GM23338 (cell line): ENCODE measurements at regions not wholly inside any gene's neighbourhood (a gene's known extent, or its start where the extent isn't known, plus 50 kb on each side); places are given as distances from the start of the nearest gene placed in this dataset.

Experiments used
- ATAC-seq: fragments of 200-7000 bp; cut with Tn5 transposase; 3 replicates; pipeline ENCODE4 v1.9.1; 2020
- DNase-seq: peaks from one replicate; pipeline ENCODE4 v3.0.0-alpha.2; 2015; ENCODE audit warnings: low spot score
- H2AFZ ChIP-seq: fragments of 200-600 bp; sonication (generic); 2 replicates; pipeline ENCODE4 v1.8.0; 2016; ENCODE audit warnings: antibody characterized with exemption, mild to moderate bottlenecking, moderate library complexity
- H3F3A ChIP-seq: fragments of 200-600 bp; sonication (generic); replicated peaks from 2 replicates; pipeline ENCODE4 v1.8.0; 2017; ENCODE audit warnings: antibody characterized with exemption, mixed run types, low read depth
- H3K27ac ChIP-seq: fragments of 200-600 bp; sonication (generic); 2 replicates; pipeline ENCODE4 v1.6.1; 2016; ENCODE audit warnings: low read depth
- H3K27me3 ChIP-seq: fragments of 200-600 bp; sonication (generic); 2 replicates; pipeline ENCODE4 v1.8.0; 2016; ENCODE audit warnings: mild to moderate bottlenecking, mixed run types, moderate library complexity; ENCODE audit not compliant: insufficient read depth
- H3K36me3 ChIP-seq: fragments of 200-600 bp; sonication (generic); 2 replicates; pipeline ENCODE4 v1.8.0; 2016; ENCODE audit warnings: mild to moderate bottlenecking; ENCODE audit not compliant: insufficient read depth
- H3K4me1 ChIP-seq: fragments of 200-600 bp; sonication (generic); 2 replicates; pipeline ENCODE4 v1.8.0; 2016; ENCODE audit warnings: mild to moderate bottlenecking, moderate library complexity; ENCODE audit not compliant: insufficient read depth
- H3K4me2 ChIP-seq: fragments of 200-600 bp; sonication (generic); 2 replicates; pipeline ENCODE4 v1.7.1; 2017; ENCODE audit warnings: mixed run types
- H3K4me3 ChIP-seq: fragments of 200-600 bp; sonication (generic); 2 replicates; pipeline ENCODE4 v1.6.1; 2016; ENCODE audit warnings: mixed run types
- H3K79me2 ChIP-seq: fragments of 200-600 bp; sonication (generic); replicated peaks from 2 replicates; pipeline ENCODE4 v1.8.0; 2017; ENCODE audit warnings: mild to moderate bottlenecking; ENCODE audit not compliant: insufficient read depth
- H3K9me2 ChIP-seq: fragments of 200-600 bp; sonication (generic); 2 replicates; pipeline ENCODE4 v1.8.0; 2017; ENCODE audit not compliant: insufficient read depth
- H4K20me1 ChIP-seq: fragments of 200-600 bp; sonication (generic); replicated peaks from 2 replicates; pipeline ENCODE4 v1.8.0; 2017; ENCODE audit warnings: mild to moderate bottlenecking; ENCODE audit not compliant: insufficient read depth
- H3K27ac Mint-ChIP-seq: 2 replicates; pipeline ENCODE4 v1.8.0; 2020; ENCODE audit warnings: inconsistent platforms, mild to moderate bottlenecking, moderate library complexity, mixed read lengths
- H3K27me3 Mint-ChIP-seq: 3 replicates; pipeline ENCODE4 v1.8.0; 2022; ENCODE audit warnings: low read depth, mild to moderate bottlenecking, moderate library complexity, mixed read lengths, inconsistent platforms; ENCODE audit not compliant: insufficient read depth, poor library complexity
- H3K36me3 Mint-ChIP-seq: 3 replicates; pipeline ENCODE4 v1.8.0; 2021; ENCODE audit warnings: low read depth, mild to moderate bottlenecking, inconsistent platforms, moderate library complexity, mixed read lengths
- H3K4me1 Mint-ChIP-seq: 3 replicates; pipeline ENCODE4 v1.8.0; 2020; ENCODE audit warnings: mild to moderate bottlenecking, inconsistent platforms, mixed read lengths
- H3K4me3 Mint-ChIP-seq: 3 replicates; pipeline ENCODE4 v1.8.0; 2021; ENCODE audit warnings: moderate library complexity, mild to moderate bottlenecking, inconsistent platforms, mixed read lengths
- H3K9me3 Mint-ChIP-seq: 3 replicates; pipeline ENCODE4 v1.8.0; 2020; ENCODE audit warnings: moderate library complexity, mild to moderate bottlenecking, inconsistent platforms, mixed read lengths
- CREB1 ChIP-seq: fragments of 250-450 bp; sonication (Bioruptor Pico); IDR thresholded peaks from 2 replicates; pipeline ENCODE4 v1.5.0; 2020; ENCODE audit warnings: low read depth, mild to moderate bottlenecking, moderate library complexity
- CTCF ChIP-seq, 2 experiments: fragments of 200-600 bp in 1 of 2; sonication (generic) in 1 of 2; conservative IDR thresholded peaks; 2 replicates each; pipeline versions ENCODE4 v1.5.1 to v1.6.1; 2016 to 2017; ENCODE audit warnings: antibody characterized with exemption in 2 of 2, low read depth in 2 of 2, mild to moderate bottlenecking in 2 of 2, moderate library complexity in 1 of 2
- ETS1 ChIP-seq: IDR thresholded peaks from 2 replicates; pipeline ENCODE4 v1.6.1; 2016; ENCODE audit warnings: antibody characterized with exemption
- EZH2 ChIP-seq: fragments of 200-600 bp; sonication (generic); IDR thresholded peaks from one replicate; pipeline ENCODE4 v1.8.0; 2017; ENCODE audit warnings: antibody characterized with exemption, mild to moderate bottlenecking, low read depth; ENCODE audit not compliant: unreplicated experiment
- EZH2phosphoT487 ChIP-seq: fragments of 200-600 bp; sonication (generic); IDR thresholded peaks from one replicate; pipeline ENCODE4 v1.8.1; 2018; ENCODE audit warnings: antibody characterized with exemption; ENCODE audit not compliant: unreplicated experiment
- JUNB ChIP-seq: IDR thresholded peaks from one replicate; pipeline ENCODE4 v1.6.1; 2016; ENCODE audit warnings: antibody characterized with exemption; ENCODE audit not compliant: unreplicated experiment
- POLR2AphosphoS5 ChIP-seq: IDR thresholded peaks from 2 replicates; pipeline ENCODE4 v1.6.1; 2016; ENCODE audit warnings: antibody characterized with exemption, low read depth
- REST ChIP-seq: IDR thresholded peaks from one replicate; pipeline ENCODE4 v1.6.1; 2018; ENCODE audit warnings: antibody characterized with exemption; ENCODE audit not compliant: unreplicated experiment
- ZNF114 ChIP-seq: fragments of 250-450 bp; sonication (Bioruptor Pico); IDR thresholded peaks from 2 replicates; pipeline ENCODE4 v1.5.0; 2020; ENCODE audit warnings: mild to moderate bottlenecking, moderate library complexity
- ZNF331 ChIP-seq: fragments of 250-450 bp; sonication (Bioruptor Pico); IDR thresholded peaks from 2 replicates; pipeline ENCODE4 v1.5.0; 2020; ENCODE audit warnings: low read depth, mild to moderate bottlenecking, moderate library complexity

DNA sequence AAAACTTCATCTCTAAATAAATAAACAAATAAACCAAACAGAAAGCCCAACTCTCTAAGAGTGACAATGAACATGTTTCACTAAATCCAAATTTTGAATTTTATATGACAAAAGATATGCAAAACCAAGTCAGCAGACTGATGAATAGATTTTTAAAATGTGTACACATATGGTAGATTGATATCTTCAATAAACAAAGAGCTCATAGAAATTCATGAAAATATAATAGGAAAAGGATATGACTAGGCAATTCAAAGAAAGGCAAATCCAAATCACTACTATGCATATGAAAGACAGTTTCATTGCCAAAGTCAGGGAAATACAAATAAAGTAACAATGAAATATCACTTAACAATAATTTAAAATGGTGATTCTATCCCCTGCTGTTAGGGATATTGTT, 63.7 kb upstream of the NBEA start (continued):
- no peak for TF ChIP-seq REST
- TF ChIP-seq ZNF331 (CRISPR knock-in tag), result no peak
- TF ChIP-seq EZH2phosphoT487, result no peak
- no peak for TF ChIP-seq POLR2AphosphoS5
- no peak for TF ChIP-seq CTCF (conservative IDR thresholded peaks at IDR 0.05; ENCODE audit: low read depth in 2 of 2)
- TF ChIP-seq ZNF114 (CRISPR knock-in tag), result no peak

- no peaks in the 10 kb centered on the region for H3K9me3 Mint-ChIP-seq
- H3K4me3 ChIP-seq, result no peak overlapping the region
Measured at GRCh38 chr13:34879851-34880250, 62.2 kb upstream of the NBEA start.

More at GRCh38 chr13:34879851-34880250, 62.2 kb upstream of the NBEA start:
- H2AFZ ChIP-seq, result no peak overlapping the region
- DNase-seq, result no peak
- no peaks in the 10 kb centered on the region for H3K79me2 ChIP-seq
- no peak overlapping the region for H3K27ac ChIP-seq
- Mint-ChIP-seq H3K4me3 (no peak overlapping the region), H3K27me3 (no peaks in the 10 kb centered on the region), H3K27ac (no peak overlapping the region), H3K36me3 (no peaks in the 10 kb centered on the region), H3K4me1 (peaks cover 12% of the 10 kb centered on the region)
- no peaks in the 10 kb centered on the region for H3F3A ChIP-seq
- H4K20me1 ChIP-seq, result no peaks in the 10 kb centered on the region
- H3K4me2 ChIP-seq, result no peak overlapping the region
- peaks cover 10% of the 10 kb centered on the region; the same call in 1 of the 2 replicates for H3K4me1 ChIP-seq
- no peaks in the 10 kb centered on the region for H3K27me3 ChIP-seq
- H3K9me2 ChIP-seq, result no peaks in the 10 kb centered on the region; the same call in 1 of the 2 replicates
- ATAC-seq, result no peak
- no peaks in the 10 kb centered on the region for H3K36me3 ChIP-seq
- TF ChIP-seq ETS1 (no peak), CREB1 (CRISPR knock-in tag) (no peak), EZH2 (no peak), JUNB (no peak), EZH2phosphoT487 (no peak)
